Muscle of back (tissue), 3 donors: ENCODE measurements at regions not wholly inside any gene's neighbourhood (a gene's known extent, or its start where the extent isn't known, plus 50 kb on each side); places are given as distances from the start of the nearest gene placed in this dataset.

Source experiments
- DNase-seq, 3 donors: peaks; one replicate each; pipeline versions ENCODE4 v3.0.0 to v3.0.0-alpha.2; 2013

- DNase-seq, result no peak
Measured at GRCh38 chr6:88380618-88381288, 214.6 kb upstream of the CNR1 start.

- peak in 2 of 3 donors; percentile 14 to 16 for DNase-seq
Measured at GRCh38 chr6:88380083-88380482, 213.9 kb upstream of the CNR1 start.

- DNase-seq, result no peak
Measured at GRCh38 chr6:88378639-88379038, 212.5 kb upstream of the CNR1 start.

GRCh38 chr6:88377976-88378568 lies 211.9 kb upstream of the CNR1 start:
- DNase-seq, result no peak

- peak in 1 of 3 donors; percentile 27 for DNase-seq
Measured at GRCh38 chr6:88376768-88377387, 210.7 kb upstream of the CNR1 start.

GRCh38 chr6:88376197-88376596 lies 210.1 kb upstream of the CNR1 start:
- DNase-seq, result no peak

- DNase-seq, result no peak
Measured at GRCh38 chr6:88374553-88374952, 208.4 kb upstream of the CNR1 start.

- DNase-seq, result no peak
Measured at GRCh38 chr6:88371480-88371879, 205.3 kb upstream of the CNR1 start.

- DNase-seq, result no peak
Measured at GRCh38 chr6:88370127-88370710, 204.1 kb upstream of the CNR1 start.

- no peak for DNase-seq
Measured at GRCh38 chr6:88369262-88369661, 203.1 kb upstream of the CNR1 start.

GRCh38 chr6:88368071-88368787 lies 202.1 kb upstream of the CNR1 start:
- DNase-seq, result peak in 1 of 3 donors; percentile 24

GRCh38 chr6:88367248-88367647 lies 201.1 kb upstream of the CNR1 start:
- no peak for DNase-seq

GRCh38 chr6:88366672-88367071 lies 200.5 kb upstream of the CNR1 start:
- no peak for DNase-seq

- no peak for DNase-seq
Measured at GRCh38 chr6:88365656-88366055, 199.5 kb upstream of the CNR1 start.

- no peak for DNase-seq
Measured at GRCh38 chr6:88365230-88365629, 199.1 kb upstream of the CNR1 start.

GRCh38 chr6:88361754-88362153 lies 195.6 kb upstream of the CNR1 start:
- no peak for DNase-seq

GRCh38 chr6:88361298-88361697 lies 195.2 kb upstream of the CNR1 start:
- no peak for DNase-seq

GRCh38 chr6:88360203-88360797 lies 194.2 kb upstream of the CNR1 start:
- DNase-seq, result peak in 1 of 3 donors; percentile 12

- no peak for DNase-seq
Measured at GRCh38 chr6:88359530-88360202, 193.5 kb upstream of the CNR1 start.

- no peak for DNase-seq
Measured at GRCh38 chr6:88358846-88359245, 192.7 kb upstream of the CNR1 start.

GRCh38 chr6:88349511-88349910 lies 183.4 kb upstream of the CNR1 start:
- DNase-seq, result no peak
